GM21529 (cell line): ENCODE measurements at regions not wholly inside any gene's neighbourhood (a gene's known extent, or its start where the extent isn't known, plus 50 kb on each side); places are given as distances from the start of the nearest gene placed in this dataset.

Experiments
- ATAC-seq: cut with Tn5 transposase; IDR thresholded peaks from one replicate; pipeline ENCODE4 v1.9.1; 2021; ENCODE audit not compliant: unreplicated experiment

- ATAC-seq: no peak
These were observed 75.1 kb upstream of the ZBED5 start for GRCh38 chr11:10932976-10933375.

- ATAC-seq: no peak
These were observed 74.2 kb upstream of the ZBED5 start for GRCh38 chr11:10931761-10932670.

GRCh38 chr11:10930972-10931760 is 73.3 kb upstream of the ZBED5 start:
- ATAC-seq: no peak

- ATAC-seq: no peak
These were observed 72.5 kb upstream of the ZBED5 start for GRCh38 chr11:10930224-10930971.

GRCh38 chr11:10927538-10927937 is 69.7 kb upstream of the ZBED5 start:
- no peak for ATAC-seq

- no peak for ATAC-seq
These were observed 69.0 kb upstream of the ZBED5 start for GRCh38 chr11:10926801-10927211.

- ATAC-seq: no peak
These were observed 67.5 kb upstream of the ZBED5 start for GRCh38 chr11:10925149-10925926.

- ATAC-seq: no peak
These were observed 66.0 kb upstream of the ZBED5 start for GRCh38 chr11:10923882-10924281.

GRCh38 chr11:10922892-10923291 is 65.0 kb upstream of the ZBED5 start:
- no peak for ATAC-seq

GRCh38 chr11:10920875-10921274 is 63.0 kb upstream of the ZBED5 start:
- no peak for ATAC-seq

GRCh38 chr11:10920205-10920604 is 62.4 kb upstream of the ZBED5 start:
- ATAC-seq: no peak

GRCh38 chr11:10918698-10919097 is 60.8 kb upstream of the ZBED5 start:
- no peak for ATAC-seq

GRCh38 chr11:10918275-10918674 is 60.4 kb upstream of the ZBED5 start:
- ATAC-seq: no peak

- no peak for ATAC-seq
These were observed 59.9 kb upstream of the ZBED5 start for GRCh38 chr11:10917802-10918201.

- ATAC-seq: no peak
These were observed 58.8 kb upstream of the ZBED5 start for GRCh38 chr11:10916665-10917064.

GRCh38 chr11:10914050-10914449 is 56.2 kb upstream of the ZBED5 start:
- ATAC-seq: no peak

- no peak for ATAC-seq
These were observed 55.2 kb upstream of the ZBED5 start for GRCh38 chr11:10913075-10913474.

GRCh38 chr11:10911907-10912306 is 54.1 kb upstream of the ZBED5 start:
- no peak for ATAC-seq

GRCh38 chr11:10909141-10909883 is 51.5 kb upstream of the ZBED5 start:
- no peak for ATAC-seq
